Activated T-cell treated with anti-CD3 and anti-CD28 coated beads, Interleukin-2, amount 50 U/mL, for 4 hours (primary cell): ENCODE measurements at regions not wholly inside any gene's neighbourhood (a gene's known extent, or its start where the extent isn't known, plus 50 kb on each side); places are given as distances from the start of the nearest gene placed in this dataset.
"Not testable (repeated sequence)": the region's sequence is repeated elsewhere in the genome, so short reads cannot be mapped to it uniquely, and the experiment has no call there.

Experiments
- ATAC-seq, 2 donors: fragments of 200-7000 bp; cut with Tn5 transposase; one replicate each; pipeline ENCODE4 v1.10.0; 2021
- DNase-seq: peaks from one replicate; pipeline ENCODE4 v3.0.0-alpha.2; 2020
- H3K27me3 Mint-ChIP-seq: one replicate; pipeline ENCODE4 v1.8.0; 2021; ENCODE audit warnings: low read depth, mixed read lengths
- H3K36me3 Mint-ChIP-seq: one replicate; pipeline ENCODE4 v1.8.0; 2022; ENCODE audit warnings: mixed read lengths; ENCODE audit not compliant: insufficient read depth
- H3K4me1 Mint-ChIP-seq: one replicate; pipeline ENCODE4 v1.8.0; 2021; ENCODE audit warnings: low read depth, mixed read lengths
- H3K4me3 Mint-ChIP-seq: one replicate; pipeline ENCODE4 v1.8.0; 2021; ENCODE audit warnings: mild to moderate bottlenecking, moderate library complexity, mixed read lengths
- H3K9me3 Mint-ChIP-seq: one replicate; pipeline ENCODE4 v1.8.0; 2021; ENCODE audit warnings: mixed read lengths

GRCh38 chr5:124180875-124181461, 565.5 kb downstream of the ZNF608 start:
- H3K9me3 Mint-ChIP-seq: peaks cover 3% of the 10 kb centered on the region
- H3K36me3 Mint-ChIP-seq: no peaks in the 10 kb centered on the region
- no peak overlapping the region for H3K4me3 Mint-ChIP-seq
- DNase-seq (no peak), ATAC-seq (no peak)
- H3K27me3 Mint-ChIP-seq: no peaks in the 10 kb centered on the region
- H3K4me1 Mint-ChIP-seq: no peaks in the 10 kb centered on the region

- no peaks in the 10 kb centered on the region for H3K27me3 Mint-ChIP-seq
- no peaks in the 10 kb centered on the region for H3K4me1 Mint-ChIP-seq
- no peaks in the 10 kb centered on the region for H3K36me3 Mint-ChIP-seq
- H3K4me3 Mint-ChIP-seq: no peak overlapping the region
- H3K9me3 Mint-ChIP-seq: peaks cover 4% of the 10 kb centered on the region
- no peak for DNase-seq
- no peak for ATAC-seq
Measured at GRCh38 chr5:124180299-124180874, 566.1 kb downstream of the ZNF608 start.

- no peaks in the 10 kb centered on the region for H3K4me1 Mint-ChIP-seq
- H3K36me3 Mint-ChIP-seq: no peaks in the 10 kb centered on the region
- H3K4me3 Mint-ChIP-seq: no peak overlapping the region
- ATAC-seq (no peak), DNase-seq (no peak)
- H3K27me3 Mint-ChIP-seq: no peaks in the 10 kb centered on the region
- peaks cover 5% of the 10 kb centered on the region for H3K9me3 Mint-ChIP-seq
Measured at GRCh38 chr5:124179819-124180218, 566.6 kb downstream of the ZNF608 start.

GRCh38 chr5:124178050-124178449, 568.4 kb downstream of the ZNF608 start:
- DNase-seq (no peak), ATAC-seq (no peak)
- Mint-ChIP-seq H3K4me1 (no peaks in the 10 kb centered on the region), H3K4me3 (no peak overlapping the region), H3K27me3 (no peaks in the 10 kb centered on the region), H3K36me3 (no peaks in the 10 kb centered on the region), H3K9me3 (peaks cover 5% of the 10 kb centered on the region)

- ATAC-seq: no peak
- Mint-ChIP-seq H3K4me3 (no peak overlapping the region), H3K9me3 (peaks cover 15% of the 10 kb centered on the region), H3K4me1 (no peaks in the 10 kb centered on the region), H3K36me3 (no peaks in the 10 kb centered on the region), H3K27me3 (no peaks in the 10 kb centered on the region)
- DNase-seq: no peak
Measured at GRCh38 chr5:124176692-124177091, 569.7 kb downstream of the ZNF608 start.

- Mint-ChIP-seq H3K9me3 (peaks cover 28% of the 10 kb centered on the region), H3K36me3 (no peaks in the 10 kb centered on the region), H3K4me3 (no peak overlapping the region), H3K27me3 (no peaks in the 10 kb centered on the region), H3K4me1 (no peaks in the 10 kb centered on the region)
- DNase-seq (no peak), ATAC-seq (no peak)
Measured at GRCh38 chr5:124173386-124173785, 573.1 kb downstream of the ZNF608 start.

- Mint-ChIP-seq H3K36me3 (no peaks in the 10 kb centered on the region), H3K4me1 (no peaks in the 10 kb centered on the region), H3K9me3 (peaks cover 26% of the 10 kb centered on the region), H3K27me3 (no peaks in the 10 kb centered on the region), H3K4me3 (no peak overlapping the region)
- ATAC-seq (no peak), DNase-seq (no peak)
Measured at GRCh38 chr5:124172389-124173003, 573.9 kb downstream of the ZNF608 start.

- not testable (repeated sequence) for H3K4me1 Mint-ChIP-seq, H3K4me3 Mint-ChIP-seq, H3K36me3 Mint-ChIP-seq, H3K27me3 Mint-ChIP-seq, DNase-seq, ATAC-seq
- H3K9me3 Mint-ChIP-seq: peaks cover 26% of the 10 kb centered on the region
Measured at GRCh38 chr5:124168093-124168492, 578.3 kb downstream of the ZNF608 start.

GRCh38 chr5:124162767-124163532, 583.5 kb downstream of the ZNF608 start:
- no peaks in the 10 kb centered on the region for H3K27me3 Mint-ChIP-seq
- no peak overlapping the region for H3K4me3 Mint-ChIP-seq
- DNase-seq (no peak), ATAC-seq (no peak)
- H3K9me3 Mint-ChIP-seq: peaks cover 9% of the 10 kb centered on the region
- H3K4me1 Mint-ChIP-seq: no peaks in the 10 kb centered on the region
- H3K36me3 Mint-ChIP-seq: no peaks in the 10 kb centered on the region

GRCh38 chr5:124161266-124161665, 585.2 kb downstream of the ZNF608 start:
- DNase-seq (no peak), ATAC-seq (no peak)
- Mint-ChIP-seq H3K4me1 (peaks cover 2% of the 10 kb centered on the region), H3K9me3 (peaks cover 9% of the 10 kb centered on the region), H3K4me3 (no peak overlapping the region), H3K27me3 (no peaks in the 10 kb centered on the region), H3K36me3 (no peaks in the 10 kb centered on the region)

- ATAC-seq: no peak
- H3K36me3 Mint-ChIP-seq: no peaks in the 10 kb centered on the region
- DNase-seq: no peak
Measured at GRCh38 chr5:124160265-124160664, 586.2 kb downstream of the ZNF608 start.

GRCh38 chr5:124157320-124157719, 589.1 kb downstream of the ZNF608 start:
- H3K4me3 Mint-ChIP-seq: peak overlapping the region; percentile 33
- ATAC-seq: no peak
- H3K36me3 Mint-ChIP-seq: no peaks in the 10 kb centered on the region
- H3K27me3 Mint-ChIP-seq: no peaks in the 10 kb centered on the region
- H3K4me1 Mint-ChIP-seq: peaks cover 2% of the 10 kb centered on the region
- H3K9me3 Mint-ChIP-seq: peaks cover 28% of the 10 kb centered on the region
- DNase-seq: no peak

More at GRCh38 chr5:124160265-124160664, 586.2 kb downstream of the ZNF608 start:
- Mint-ChIP-seq H3K9me3 (peaks cover 13% of the 10 kb centered on the region), H3K27me3 (no peaks in the 10 kb centered on the region), H3K4me1 (peaks cover 2% of the 10 kb centered on the region), H3K4me3 (no peak overlapping the region)

- ATAC-seq: no peak
- no peaks in the 10 kb centered on the region for H3K36me3 Mint-ChIP-seq
- H3K4me3 Mint-ChIP-seq: no peak overlapping the region
- DNase-seq: no peak
- H3K9me3 Mint-ChIP-seq: peaks cover 28% of the 10 kb centered on the region
- H3K27me3 Mint-ChIP-seq: no peaks in the 10 kb centered on the region
- peaks cover 2% of the 10 kb centered on the region for H3K4me1 Mint-ChIP-seq
Measured at GRCh38 chr5:124156415-124156996, 589.9 kb downstream of the ZNF608 start.

- Mint-ChIP-seq H3K27me3 (no peaks in the 10 kb centered on the region), H3K4me3 (no peak overlapping the region), H3K9me3 (peaks cover 28% of the 10 kb centered on the region), H3K36me3 (no peaks in the 10 kb centered on the region), H3K4me1 (peaks cover 2% of the 10 kb centered on the region)
- ATAC-seq: no peak
- no peak for DNase-seq
Measured at GRCh38 chr5:124154714-124155113, 591.7 kb downstream of the ZNF608 start.
